Mesendoderm (in vitro differentiated cells): ENCODE measurements at regions not wholly inside any gene's neighbourhood (a gene's known extent, or its start where the extent isn't known, plus 50 kb on each side); places are given as distances from the start of the nearest gene placed in this dataset.

Experiments
- DNase-seq: peaks from one replicate; pipeline ENCODE4 v3.0.0; 2013
- H2AK5ac ChIP-seq: 2 replicates; pipeline ENCODE4 v1.6.1; 2013; ENCODE audit warnings: low read length, inconsistent platforms
- H2BK120ac ChIP-seq: 2 replicates; pipeline ENCODE4 v1.6.1; 2013; ENCODE audit warnings: low read depth, mild to moderate bottlenecking, low read length, moderate library complexity, mixed read lengths
- H2BK15ac ChIP-seq: replicated peaks from 2 replicates; pipeline ENCODE4 v1.6.1; 2013; ENCODE audit warnings: low read depth, mild to moderate bottlenecking, moderate library complexity
- H2BK5ac ChIP-seq: 2 replicates; pipeline ENCODE4 v1.6.1; 2013; ENCODE audit warnings: low read length, inconsistent platforms
- H3K18ac ChIP-seq: 2 replicates; pipeline ENCODE4 v1.6.1; 2013; ENCODE audit warnings: mild to moderate bottlenecking, low read length, mixed read lengths
- H3K23ac ChIP-seq: one replicate; pipeline ENCODE4 v1.6.1; 2013; ENCODE audit warnings: low read length
- H3K27ac ChIP-seq: 2 replicates; pipeline ENCODE4 v1.5.1; 2013; ENCODE audit warnings: low read depth, mild to moderate bottlenecking, inconsistent platforms, low read length, moderate library complexity
- H3K27me3 ChIP-seq: 2 replicates; pipeline ENCODE4 v1.6.1; 2013; ENCODE audit warnings: low read length, control low read depth, mild to moderate bottlenecking, inconsistent platforms; ENCODE audit not compliant: insufficient read depth, poor library complexity
- H3K36me3 ChIP-seq: 2 replicates; pipeline ENCODE4 v1.6.1; 2013; ENCODE audit warnings: low read length, inconsistent platforms; ENCODE audit not compliant: control insufficient read depth, insufficient read depth
- H3K4ac ChIP-seq: one replicate; pipeline ENCODE4 v1.6.1; 2013; ENCODE audit warnings: low read depth, mild to moderate bottlenecking, low read length, moderate library complexity
- H3K4me1 ChIP-seq: 2 replicates; pipeline ENCODE4 v1.6.1; 2013; ENCODE audit warnings: low read depth, low read length, inconsistent platforms; ENCODE audit not compliant: control insufficient read depth
- H3K4me2 ChIP-seq: 2 replicates; pipeline ENCODE4 v1.6.1; 2013; ENCODE audit warnings: low read length
- H3K4me3 ChIP-seq: 2 replicates; pipeline ENCODE4 v1.5.1; 2013; ENCODE audit warnings: mild to moderate bottlenecking, low read length
- H3K56ac ChIP-seq: one replicate; pipeline ENCODE4 v1.6.1; 2013; ENCODE audit warnings: low read length
- H3K79me1 ChIP-seq: 2 replicates; pipeline ENCODE4 v1.6.1; 2013; ENCODE audit warnings: low read length, inconsistent platforms
- H3K79me2 ChIP-seq: 2 replicates; pipeline ENCODE4 v1.6.1; 2013; ENCODE audit warnings: mild to moderate bottlenecking, low read length; ENCODE audit not compliant: control insufficient read depth, insufficient read depth
- H3K9ac ChIP-seq: 2 replicates; pipeline ENCODE4 v1.6.1; 2013; ENCODE audit warnings: low read length, inconsistent platforms
- H4K5ac ChIP-seq: one replicate; pipeline ENCODE4 v1.6.1; 2013; ENCODE audit warnings: low read length
- H4K8ac ChIP-seq: one replicate; pipeline ENCODE4 v1.6.1; 2013; ENCODE audit warnings: low read depth, mild to moderate bottlenecking, control low read depth, low read length, moderate library complexity
- WGBS: extraction: QIAGEN DNeasy Blood & Tissue Kit; methylation state at CpG from one replicate; pipeline ENCODE4 v1.1.7; 2013; ENCODE audit warnings: low lambda C conversion rate, missing lambda C conversion rate; ENCODE audit not compliant: insufficient coverage; ENCODE audit errors: extremely low coverage; 5-methylcytosine and 5-hydroxymethylcytosine counted together

GRCh38 chr9:107948601-107949000 is 459.0 kb upstream of the KLF4 start:
- Histone ChIP-seq H3K4me3 (no peak overlapping the region), H4K5ac (no peak overlapping the region), H3K4me2 (no peak overlapping the region), H3K56ac (no peak overlapping the region), H3K36me3 (no peaks in the 10 kb centered on the region), H3K4me1 (no peaks in the 10 kb centered on the region), H2BK5ac (no peak overlapping the region), H3K4ac (no peak overlapping the region), H3K79me2 (no peaks in the 10 kb centered on the region), H3K27me3 (no peaks in the 10 kb centered on the region), H2AK5ac (no peak overlapping the region), H3K18ac (no peak overlapping the region), H4K8ac (no peak overlapping the region), H3K79me1 (no peaks in the 10 kb centered on the region), H3K27ac (no peak overlapping the region), H2BK15ac (no peak overlapping the region), H3K23ac (no peak overlapping the region), H3K9ac (no peak overlapping the region), H2BK120ac (no peak overlapping the region)
- DNase-seq: no peak
- 100% methylated on average over 1 of the region's 2 CpGs for WGBS

- H3K9ac ChIP-seq: no peak overlapping the region
- no peak overlapping the region for H4K5ac ChIP-seq
- peak; percentile 48 for DNase-seq
- no peaks in the 10 kb centered on the region for H3K79me2 ChIP-seq
- no peak overlapping the region for H2BK15ac ChIP-seq
- H3K27me3 ChIP-seq: no peaks in the 10 kb centered on the region
- no peak overlapping the region for H2BK5ac ChIP-seq
- no peaks in the 10 kb centered on the region for H3K79me1 ChIP-seq
- no CpG with 5 or more reads among the region's 6 CpGs for WGBS
- H3K4me2 ChIP-seq: no peak overlapping the region
- no peak overlapping the region for H3K56ac ChIP-seq
- no peak overlapping the region for H3K23ac ChIP-seq
- H3K27ac ChIP-seq: no peak overlapping the region
- H4K8ac ChIP-seq: no peak overlapping the region
- H3K4me3 ChIP-seq: no peak overlapping the region
- H3K36me3 ChIP-seq: no peaks in the 10 kb centered on the region
- no peaks in the 10 kb centered on the region for H3K4me1 ChIP-seq
- no peak overlapping the region for H3K18ac ChIP-seq
- no peak overlapping the region for H2BK120ac ChIP-seq
- H3K4ac ChIP-seq: no peak overlapping the region
- no peak overlapping the region for H2AK5ac ChIP-seq
Observed at GRCh38 chr9:107948086-107948485, 458.5 kb upstream of the KLF4 start.

- H3K27ac ChIP-seq: no peak overlapping the region
- no peak for DNase-seq
- H3K4me3 ChIP-seq: no peak overlapping the region
- H3K27me3 ChIP-seq: no peaks in the 10 kb centered on the region
- H3K79me2 ChIP-seq: no peaks in the 10 kb centered on the region
- no peak overlapping the region for H4K8ac ChIP-seq
- no CpG with 5 or more reads among the region's 5 CpGs for WGBS
- H3K4me1 ChIP-seq: no peaks in the 10 kb centered on the region
- H3K79me1 ChIP-seq: no peaks in the 10 kb centered on the region
- no peak overlapping the region for H3K23ac ChIP-seq
- H3K36me3 ChIP-seq: no peaks in the 10 kb centered on the region
- H4K5ac ChIP-seq: no peak overlapping the region
- H2BK15ac ChIP-seq: no peak overlapping the region
- no peak overlapping the region for H3K4ac ChIP-seq
- H3K56ac ChIP-seq: no peak overlapping the region
- no peak overlapping the region for H3K9ac ChIP-seq
- H2BK5ac ChIP-seq: no peak overlapping the region
- H2BK120ac ChIP-seq: no peak overlapping the region
- H3K18ac ChIP-seq: no peak overlapping the region
- H3K4me2 ChIP-seq: no peak overlapping the region
- no peak overlapping the region for H2AK5ac ChIP-seq
Observed at GRCh38 chr9:107946364-107947141, 457.0 kb upstream of the KLF4 start.

GRCh38 chr9:107945961-107946360 is 456.4 kb upstream of the KLF4 start:
- Histone ChIP-seq H4K5ac (no peak overlapping the region), H3K56ac (no peak overlapping the region), H3K79me2 (no peaks in the 10 kb centered on the region), H3K4me2 (no peak overlapping the region), H3K27me3 (no peaks in the 10 kb centered on the region), H3K79me1 (no peaks in the 10 kb centered on the region), H3K4me3 (no peak overlapping the region), H3K36me3 (no peaks in the 10 kb centered on the region), H2AK5ac (no peak overlapping the region), H3K23ac (no peak overlapping the region), H3K9ac (no peak overlapping the region), H4K8ac (no peak overlapping the region), H3K27ac (no peak overlapping the region), H3K4ac (no peak overlapping the region), H3K18ac (no peak overlapping the region), H3K4me1 (no peaks in the 10 kb centered on the region), H2BK15ac (no peak overlapping the region), H2BK5ac (no peak overlapping the region), H2BK120ac (no peak overlapping the region)
- WGBS: no CpG with 5 or more reads among the region's 2 CpGs
- DNase-seq: no peak

GRCh38 chr9:107945493-107945892 is 455.9 kb upstream of the KLF4 start:
- Histone ChIP-seq H3K27me3 (no peaks in the 10 kb centered on the region), H3K9ac (no peak overlapping the region), H3K56ac (no peak overlapping the region), H3K4me3 (no peak overlapping the region), H3K4ac (no peak overlapping the region), H3K79me2 (no peaks in the 10 kb centered on the region), H2BK5ac (no peak overlapping the region), H4K8ac (no peak overlapping the region), H3K27ac (no peak overlapping the region), H2BK15ac (no peak overlapping the region), H3K36me3 (no peaks in the 10 kb centered on the region), H3K4me1 (no peaks in the 10 kb centered on the region), H3K18ac (no peak overlapping the region), H4K5ac (no peak overlapping the region), H2AK5ac (no peak overlapping the region), H3K79me1 (no peaks in the 10 kb centered on the region), H3K23ac (no peak overlapping the region), H3K4me2 (no peak overlapping the region), H2BK120ac (no peak overlapping the region)
- DNase-seq: peak; percentile 16
- WGBS: no CpG with 5 or more reads among the region's 2 CpGs

GRCh38 chr9:107944387-107944786 is 454.8 kb upstream of the KLF4 start:
- no peak overlapping the region for H3K18ac ChIP-seq
- H3K23ac ChIP-seq: no peak overlapping the region
- H2BK15ac ChIP-seq: no peak overlapping the region
- H3K9ac ChIP-seq: no peak overlapping the region
- no CpG with 5 or more reads among the region's 10 CpGs for WGBS
- no peak overlapping the region for H3K4ac ChIP-seq
- H3K27me3 ChIP-seq: no peaks in the 10 kb centered on the region
- no peaks in the 10 kb centered on the region for H3K79me2 ChIP-seq
- H4K8ac ChIP-seq: no peak overlapping the region
- H3K4me1 ChIP-seq: no peaks in the 10 kb centered on the region
- H3K79me1 ChIP-seq: no peaks in the 10 kb centered on the region
- H2BK120ac ChIP-seq: no peak overlapping the region
- no peak overlapping the region for H3K56ac ChIP-seq
- no peak overlapping the region for H4K5ac ChIP-seq
- no peak for DNase-seq
- no peaks in the 10 kb centered on the region for H3K36me3 ChIP-seq
- no peak overlapping the region for H2BK5ac ChIP-seq
- H3K27ac ChIP-seq: no peak overlapping the region
- H3K4me2 ChIP-seq: no peak overlapping the region
- H3K4me3 ChIP-seq: no peak overlapping the region
- no peak overlapping the region for H2AK5ac ChIP-seq
